ENCODE measurements at regions not wholly inside any gene's neighbourhood (a gene's known extent, or its start where the extent isn't known, plus 50 kb on each side); places are given as distances from the start of the nearest gene placed in this dataset.
"Not testable (repeated sequence)": the region's sequence is repeated elsewhere in the genome, so short reads cannot be mapped to it uniquely, and the experiment has no call there.

DNA sequence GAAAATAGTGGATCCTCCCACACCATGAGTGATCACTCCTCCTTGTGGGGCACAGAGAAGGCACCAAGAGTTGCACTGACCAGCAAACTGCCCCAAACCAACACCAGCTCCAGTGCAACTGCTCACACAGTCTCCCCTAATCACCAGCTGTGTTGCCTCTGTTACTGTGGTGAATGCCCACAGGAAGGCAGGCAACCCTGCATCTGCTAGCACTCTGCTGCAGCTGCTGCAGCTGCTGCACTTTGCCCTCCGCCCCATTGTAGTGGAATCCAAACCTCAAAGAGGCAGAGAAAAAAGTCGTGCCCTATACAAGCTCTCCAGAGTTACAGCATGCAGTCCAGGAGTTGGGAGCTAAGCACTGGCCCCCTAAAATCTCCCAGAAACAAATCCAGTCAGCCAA lies 339.6 kb downstream of the TRIM36 start:
- DNase-seq (ENCODE audit: low read depth in 2 of 3, low spot score in 2 of 3): no peak

DNA sequence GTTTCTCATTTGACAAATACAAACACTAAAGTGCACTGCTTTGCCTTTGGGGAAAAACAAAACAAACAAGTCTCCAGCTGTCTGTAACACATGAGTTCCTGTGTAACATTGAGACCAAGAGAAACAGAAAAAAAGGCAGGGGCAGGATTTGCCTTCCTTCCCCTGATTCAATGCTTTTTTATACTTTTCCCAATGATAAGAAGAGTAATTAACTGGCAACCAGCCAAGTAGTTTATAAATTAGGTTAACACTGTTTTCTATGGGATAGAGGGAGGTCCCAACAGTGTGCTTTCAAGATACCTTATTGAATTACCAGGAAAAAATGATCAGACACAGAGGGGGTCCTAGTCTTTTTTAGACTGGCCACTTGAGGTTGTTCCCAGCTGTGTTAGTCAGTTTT lies 346.8 kb downstream of the TRIM36 start:
- DNase-seq (ENCODE audit: low read depth in 2 of 3, low spot score in 2 of 3): no peak

DNA sequence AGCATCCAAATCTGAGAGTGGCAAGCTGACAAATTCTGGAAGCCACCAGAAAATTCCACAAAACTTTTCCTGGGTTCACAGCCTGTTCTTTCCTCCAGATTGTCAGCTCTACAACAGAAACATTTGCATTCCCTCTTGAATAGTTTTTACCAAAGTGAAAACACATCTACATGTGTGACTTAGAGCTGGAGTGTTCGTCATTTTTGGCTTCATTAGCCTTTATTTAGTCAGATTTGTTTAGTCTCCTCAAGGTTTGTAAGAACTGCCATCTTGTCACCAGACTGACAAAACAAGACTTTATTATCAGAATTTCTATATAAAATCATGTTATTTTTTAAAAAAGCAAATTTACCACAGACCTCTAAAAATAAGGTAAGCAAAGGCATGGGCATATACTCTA lies 347.3 kb downstream of the TRIM36 start:
- DNase-seq (ENCODE audit: low read depth in 2 of 3, low spot score in 2 of 3): no peak

DNA sequence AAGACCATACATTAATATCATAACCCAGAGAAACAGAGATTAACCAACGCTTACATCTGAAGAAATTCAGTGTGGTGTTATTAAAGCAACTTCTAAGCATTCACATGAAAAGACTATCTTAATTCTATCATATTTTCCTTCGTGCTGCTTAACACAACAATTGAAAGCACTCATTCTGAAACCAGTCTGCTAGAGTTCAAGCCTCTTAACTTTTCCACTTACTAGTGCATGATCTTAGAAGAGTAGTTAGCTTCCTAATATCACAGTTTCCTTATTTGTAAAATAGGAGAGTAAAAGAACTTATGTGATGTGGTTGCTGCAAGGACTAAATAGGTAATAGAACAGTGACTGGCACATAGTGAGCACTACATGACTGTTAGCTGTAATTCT lies 379.3 kb downstream of the TRIM36 start:
- no peak for DNase-seq (ENCODE audit: low read depth in 2 of 3, low spot score in 2 of 3)

DNA sequence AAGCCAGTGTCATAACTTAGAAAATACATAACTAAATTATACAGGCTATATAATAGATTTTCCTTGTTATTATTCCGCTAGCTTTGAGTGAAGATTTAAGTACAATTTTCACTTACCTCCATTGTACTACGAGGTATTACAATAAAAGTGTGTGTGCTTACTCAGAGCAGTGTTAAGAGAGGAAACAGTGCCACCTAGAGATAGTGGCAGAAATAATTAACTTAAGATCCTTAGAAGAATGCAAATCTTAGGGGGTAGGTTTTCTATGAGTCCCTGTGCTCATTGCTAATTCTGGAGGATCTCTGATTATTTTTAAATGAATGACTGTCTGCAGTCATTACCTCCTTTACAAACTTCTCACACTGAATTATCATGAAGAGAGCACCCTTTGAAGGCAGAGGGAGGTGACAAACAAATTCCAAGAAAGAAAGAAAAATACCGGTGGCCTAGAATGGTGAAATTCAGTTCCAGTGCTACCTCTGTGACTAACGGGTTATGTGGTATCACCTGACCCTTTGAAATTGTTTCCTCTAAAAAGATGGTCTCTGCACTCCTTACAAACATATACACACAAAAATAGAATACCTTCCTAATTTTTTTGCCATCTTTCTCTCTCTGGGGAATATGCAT lies 379.8 kb downstream of the TRIM36 start:
- no peak for DNase-seq (ENCODE audit: low read depth in 2 of 3, low spot score in 2 of 3)

DNA sequence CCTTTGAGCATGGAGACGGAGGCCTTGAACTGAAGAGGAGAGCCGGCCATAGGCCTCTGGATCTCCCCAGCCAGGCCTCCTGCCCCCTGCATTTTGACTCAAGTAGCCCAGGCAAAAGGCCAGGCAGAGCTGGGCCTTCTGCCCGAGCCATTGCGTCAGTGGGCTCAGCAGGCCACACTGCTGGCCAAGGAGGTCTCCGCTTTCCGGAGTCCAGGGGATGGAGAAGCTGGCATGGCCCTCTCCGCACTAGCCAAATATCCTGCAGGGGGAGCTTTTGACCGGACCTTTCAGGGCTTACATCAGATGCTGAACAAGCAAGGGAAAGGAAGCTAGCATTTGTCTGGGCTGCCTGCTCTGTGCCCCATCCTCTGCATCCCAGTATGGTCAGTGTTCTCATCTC lies 386.8 kb downstream of the TRIM36 start:
- DNase-seq (ENCODE audit: low read depth in 2 of 3, low spot score in 2 of 3): no peak

DNA sequence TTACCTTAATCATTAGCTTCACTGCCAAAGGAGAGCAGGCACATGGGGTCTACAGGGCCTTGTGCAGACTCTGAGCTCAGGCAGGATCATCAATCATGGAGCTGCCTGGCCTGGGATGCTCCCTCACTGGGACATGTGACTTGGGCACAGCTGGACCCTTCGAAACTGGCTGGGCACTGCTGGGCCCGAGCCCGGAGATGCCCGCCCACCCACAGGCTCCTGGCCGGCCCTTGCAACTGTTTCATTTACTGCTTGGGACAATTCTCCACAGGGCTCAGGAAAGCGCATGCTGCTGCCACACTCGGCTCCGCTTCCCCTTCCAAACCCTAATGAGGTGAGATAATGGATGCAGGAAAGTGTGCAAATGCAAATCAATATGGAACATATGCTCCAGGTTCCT lies 387.5 kb downstream of the TRIM36 start:
- DNase-seq (ENCODE audit: low read depth in 2 of 3, low spot score in 2 of 3): no peak

DNA sequence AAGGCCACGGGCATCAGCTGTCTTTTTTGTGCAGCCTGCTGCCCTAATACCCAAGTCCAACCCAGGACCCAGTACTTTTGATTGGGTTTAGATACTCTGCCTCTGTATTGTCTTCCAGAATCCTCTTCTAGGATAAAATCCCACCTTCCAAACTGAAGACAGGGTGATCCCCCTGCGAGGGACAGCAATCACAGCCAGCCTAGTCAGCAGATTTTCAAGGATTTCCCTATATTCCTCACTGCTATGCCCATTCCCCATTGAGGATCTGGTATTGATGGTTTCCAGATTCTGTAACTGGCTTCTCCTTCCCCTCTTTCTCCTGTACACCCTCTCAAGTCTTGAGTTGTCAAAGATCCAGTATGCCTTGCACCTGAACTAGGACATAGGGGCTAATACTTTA lies 389.4 kb downstream of the TRIM36 start:
- DNase-seq (ENCODE audit: low read depth in 2 of 3, low spot score in 2 of 3): no peak

DNA sequence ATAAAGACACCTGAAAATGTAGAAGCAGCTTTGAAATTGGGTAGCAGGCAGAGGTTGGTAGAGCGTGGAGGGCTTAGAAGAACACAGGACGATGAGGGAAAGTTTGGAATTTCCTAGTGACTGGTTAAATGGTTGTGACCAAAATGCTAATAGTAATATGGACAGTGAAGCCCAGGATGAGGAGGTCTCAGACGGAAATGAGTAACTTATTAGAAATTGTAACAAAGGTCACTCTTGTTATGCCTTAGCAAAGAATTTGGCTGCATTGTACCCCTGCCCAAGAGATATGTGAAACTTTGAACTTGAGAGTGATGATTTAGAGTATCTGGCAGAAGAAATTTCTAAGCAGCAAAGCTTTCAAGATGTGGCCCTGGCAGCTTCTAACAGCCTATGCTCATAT lies 382.5 kb downstream of the KCNN2 start:
- no peak for DNase-seq (ENCODE audit: low read depth in 2 of 3, low spot score in 2 of 3)

DNA sequence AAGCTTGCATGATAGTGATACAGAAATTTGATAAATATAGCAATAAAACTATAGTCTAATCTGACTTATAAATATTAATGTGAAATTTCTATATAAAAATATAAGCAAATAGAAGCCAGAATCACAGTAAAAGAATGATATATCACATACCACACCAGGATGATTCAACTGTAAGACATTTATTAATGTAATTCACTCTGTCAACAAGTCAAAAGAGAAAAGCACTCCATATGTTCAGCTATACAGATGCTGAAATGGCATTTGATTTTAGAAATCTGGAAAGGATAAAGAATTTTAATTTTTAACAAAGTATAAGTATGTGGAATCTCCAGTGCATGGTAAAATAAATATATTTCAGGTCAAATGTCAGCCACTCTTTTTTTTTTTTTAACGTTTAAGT lies 372.4 kb downstream of the KCNN2 start:
- DNase-seq (ENCODE audit: low read depth in 2 of 3, low spot score in 2 of 3): no peak

DNA sequence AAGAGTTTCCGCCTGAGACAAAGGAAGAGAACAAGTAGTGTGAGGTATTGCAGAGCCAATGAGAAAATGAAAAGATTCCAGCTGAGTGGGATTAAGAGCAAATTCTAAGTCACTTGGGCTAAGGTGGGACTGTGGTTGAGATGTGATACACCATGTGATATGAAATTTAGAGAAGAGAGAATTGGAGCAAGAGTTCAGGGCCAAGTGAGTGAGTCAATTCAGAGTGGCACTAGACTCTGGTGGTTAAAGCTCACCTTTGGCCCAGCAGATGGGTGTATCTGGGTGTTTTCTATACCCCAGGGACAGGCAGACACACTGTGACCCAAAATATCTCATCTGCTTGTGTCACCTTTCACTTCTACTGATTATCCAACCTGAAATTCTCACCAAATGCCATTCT lies 368.1 kb downstream of the KCNN2 start:
- DNase-seq (ENCODE audit: low read depth in 2 of 3, low spot score in 2 of 3): no peak

DNA sequence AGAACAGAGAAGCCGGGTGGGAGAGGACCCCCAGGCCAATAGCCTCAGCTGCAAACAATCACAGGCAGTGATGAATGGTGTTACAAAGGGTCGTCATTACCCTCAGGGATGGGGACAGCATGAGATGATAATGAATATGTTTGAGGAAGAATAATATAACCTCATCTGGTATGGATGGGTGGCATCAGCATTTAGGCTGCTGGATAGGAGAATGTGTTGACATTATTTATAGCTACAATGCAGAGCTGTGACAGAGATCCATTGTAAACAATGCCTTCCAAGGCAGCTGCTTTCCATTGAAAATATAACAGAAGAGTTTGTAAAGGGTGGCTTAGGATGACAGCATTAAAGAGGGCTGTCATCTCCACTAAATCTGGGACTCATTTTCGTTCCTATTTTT lies 365.5 kb downstream of the KCNN2 start:
- DNase-seq (ENCODE audit: low read depth in 2 of 3, low spot score in 2 of 3): no peak

DNA sequence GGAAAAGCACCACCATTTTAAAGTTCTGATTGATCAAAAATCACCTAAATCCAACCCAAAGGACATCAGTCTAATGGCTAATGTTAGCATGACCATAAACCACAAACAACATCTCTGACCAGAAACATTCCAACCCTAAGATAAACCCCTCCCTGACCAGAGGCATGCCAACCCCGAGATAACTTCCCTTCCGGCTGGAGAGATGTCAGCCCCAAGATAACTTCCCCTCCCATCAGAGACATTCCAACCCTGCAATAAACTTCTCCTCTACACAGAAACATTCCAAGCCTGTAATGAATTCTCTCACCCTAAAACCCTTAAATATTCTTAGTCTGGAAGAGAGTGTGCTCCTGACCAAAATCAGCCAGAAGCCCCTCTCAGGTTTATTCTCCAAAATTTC lies 364.3 kb downstream of the KCNN2 start:
- no peak for DNase-seq (ENCODE audit: low read depth in 2 of 3, low spot score in 2 of 3)

DNA sequence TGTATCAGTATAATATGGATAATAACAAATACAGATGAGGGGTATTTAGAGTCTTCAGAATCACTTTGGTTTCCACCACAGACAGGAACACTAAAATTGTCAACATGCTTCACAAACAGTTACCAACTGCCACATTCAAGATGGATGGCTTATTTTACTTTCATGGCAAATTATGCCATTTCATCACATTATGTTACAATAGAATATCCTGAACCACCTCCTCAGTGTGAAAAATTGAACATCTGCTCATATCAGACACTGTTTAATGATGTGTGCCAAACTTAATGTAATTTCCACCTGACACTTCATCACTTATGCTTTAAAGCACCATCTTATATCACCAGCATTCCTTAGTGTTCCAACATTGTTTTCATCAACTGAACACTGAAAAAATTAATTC lies 357.4 kb downstream of the KCNN2 start:
- DNase-seq (ENCODE audit: low read depth in 2 of 3, low spot score in 2 of 3): no peak

DNA sequence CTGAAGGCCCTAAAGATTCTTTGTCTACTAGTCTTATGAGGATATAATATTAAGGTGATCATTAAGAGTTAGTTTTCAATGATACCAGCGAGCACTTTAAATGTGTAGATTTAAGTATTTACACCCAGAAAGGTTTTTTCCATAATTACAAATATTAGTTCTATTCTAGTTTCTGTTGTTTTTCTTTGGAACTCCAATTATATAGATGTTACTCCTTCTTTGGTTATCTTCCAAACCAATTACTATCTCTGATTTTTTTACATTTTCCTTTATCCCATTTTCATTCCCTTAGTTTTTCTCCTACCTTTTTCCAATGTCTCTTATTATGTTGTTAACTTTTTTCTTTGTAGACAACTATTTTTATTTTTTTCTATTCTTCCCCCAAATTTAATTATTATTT lies 355.1 kb downstream of the KCNN2 start:
- no peak for DNase-seq (ENCODE audit: low read depth in 2 of 3, low spot score in 2 of 3)

DNA sequence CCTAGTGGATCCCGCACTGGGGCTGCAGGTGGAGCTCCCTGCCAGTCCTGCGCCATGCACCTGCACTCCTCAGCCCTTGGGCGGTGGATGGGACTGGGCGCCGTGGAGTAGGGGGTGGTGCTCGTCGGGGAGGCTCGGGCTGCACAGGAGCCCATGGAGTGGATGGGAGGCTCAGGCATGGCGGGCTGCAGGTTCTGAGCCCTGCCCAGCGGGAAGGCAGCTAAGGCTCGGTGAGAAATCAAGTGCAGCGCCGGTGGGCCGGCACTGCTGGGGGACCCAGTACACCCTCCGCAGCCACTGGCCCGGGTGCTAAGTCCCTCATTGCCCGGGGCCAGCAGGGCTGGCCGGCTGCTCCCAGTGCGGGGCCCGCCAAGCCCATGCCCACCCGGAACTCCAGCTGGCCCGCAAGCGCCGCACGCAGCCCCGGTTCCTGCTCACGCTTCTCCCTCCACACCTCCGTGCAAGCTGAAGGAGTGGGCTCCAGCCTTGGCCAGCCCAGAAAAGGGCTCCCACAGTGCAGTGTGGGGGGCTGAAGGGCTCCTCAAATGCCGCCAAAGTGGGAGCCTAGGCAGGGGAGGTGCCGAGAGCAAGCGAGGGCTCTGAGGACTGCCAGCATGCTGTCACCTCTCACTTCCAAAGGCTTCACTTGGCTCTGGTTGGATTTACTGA lies 342.5 kb downstream of the KCNN2 start:
- DNase-seq (ENCODE audit: low read depth in 2 of 3, low spot score in 2 of 3): not testable (repeated sequence)

DNA sequence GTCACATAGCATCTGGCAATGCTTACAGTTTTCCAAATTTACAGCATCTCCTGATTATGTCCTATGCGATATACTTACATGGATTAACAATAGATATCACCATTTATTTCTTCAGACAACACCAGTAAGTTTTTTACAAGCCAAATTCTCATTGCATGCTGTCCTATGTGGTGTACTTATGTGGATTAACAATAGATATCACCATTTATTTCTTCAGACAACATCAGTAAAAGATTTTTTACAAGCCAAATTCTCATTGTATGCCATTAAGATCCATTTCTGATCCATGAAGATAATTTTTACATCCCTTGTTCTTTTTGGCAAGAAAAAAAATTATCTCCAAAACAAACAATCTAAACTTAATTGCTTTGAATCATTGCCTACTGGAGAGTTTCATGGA lies 340.9 kb downstream of the KCNN2 start:
- no peak for DNase-seq (ENCODE audit: low read depth in 2 of 3, low spot score in 2 of 3)

DNA sequence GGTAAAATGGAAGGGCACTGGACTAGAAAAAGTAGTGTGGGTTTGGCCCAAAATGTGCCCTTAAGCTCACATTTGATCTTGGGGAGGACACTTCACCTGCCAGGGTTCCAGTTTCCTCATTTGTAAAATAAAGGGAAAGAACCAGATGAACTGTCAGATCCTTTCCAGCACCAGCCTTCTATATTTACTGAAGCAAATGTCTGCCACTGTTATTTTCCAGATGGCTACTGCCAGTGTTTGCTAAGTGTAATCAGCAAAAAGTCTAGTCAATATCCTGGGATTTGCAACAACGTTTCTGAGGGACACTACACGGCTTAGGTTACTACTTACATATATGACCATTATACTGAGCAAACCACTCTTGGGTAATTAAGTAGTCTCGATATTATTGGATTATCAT lies 340.3 kb downstream of the KCNN2 start:
- DNase-seq (ENCODE audit: low read depth in 2 of 3, low spot score in 2 of 3): no peak

DNA sequence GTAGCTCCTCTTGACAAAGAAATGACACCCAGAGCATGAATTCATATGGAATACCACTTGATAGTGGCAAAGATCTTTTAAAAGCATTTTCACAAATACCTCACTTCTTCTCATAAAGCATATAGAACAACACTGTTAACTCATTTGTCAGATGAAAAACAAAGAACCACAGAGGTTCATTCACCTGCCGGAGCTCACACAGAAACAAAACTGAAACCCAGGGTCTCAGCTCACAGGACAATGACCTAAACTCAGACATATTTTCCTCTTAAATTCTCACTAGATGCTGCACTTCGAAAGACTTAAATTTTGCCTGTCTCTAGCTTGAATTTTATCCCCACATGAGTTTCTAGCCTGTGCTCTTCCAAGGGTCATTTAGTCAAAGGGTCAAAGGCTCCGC lies 339.0 kb downstream of the KCNN2 start:
- no peak for DNase-seq (ENCODE audit: low read depth in 2 of 3, low spot score in 2 of 3)

DNA sequence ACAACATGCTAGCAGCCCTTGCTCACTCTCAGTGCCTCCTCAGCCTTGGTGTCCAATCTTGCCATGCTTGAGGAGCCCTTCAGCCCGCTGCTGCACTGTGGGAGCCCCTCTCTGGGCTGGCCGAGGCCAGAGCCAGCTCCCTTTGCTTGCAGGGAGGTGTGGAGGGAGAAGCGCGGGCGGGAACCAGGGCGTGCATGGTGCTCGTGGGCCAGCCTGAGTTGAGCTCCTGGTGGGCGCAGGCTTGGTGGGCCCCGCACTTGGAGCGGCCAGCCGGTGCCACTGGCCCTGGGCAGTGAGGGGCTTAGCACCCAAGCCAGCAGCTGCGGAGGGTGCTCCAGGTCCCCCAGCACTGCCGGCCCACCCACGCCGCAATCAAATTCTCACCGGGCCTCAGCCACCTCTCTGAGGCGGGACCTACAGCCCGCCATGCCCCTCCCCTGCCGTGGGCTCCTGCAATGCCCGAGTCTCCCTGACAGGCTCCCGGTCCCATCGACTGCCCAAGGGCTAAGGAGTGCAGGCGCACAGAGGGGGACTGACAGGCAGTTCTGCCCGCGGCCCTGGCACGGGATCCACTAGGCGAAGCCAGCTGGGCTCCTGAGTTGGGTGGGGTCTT lies 333.5 kb downstream of the KCNN2 start:
- DNase-seq (ENCODE audit: low read depth in 2 of 3, low spot score in 2 of 3): no peak

DNA sequence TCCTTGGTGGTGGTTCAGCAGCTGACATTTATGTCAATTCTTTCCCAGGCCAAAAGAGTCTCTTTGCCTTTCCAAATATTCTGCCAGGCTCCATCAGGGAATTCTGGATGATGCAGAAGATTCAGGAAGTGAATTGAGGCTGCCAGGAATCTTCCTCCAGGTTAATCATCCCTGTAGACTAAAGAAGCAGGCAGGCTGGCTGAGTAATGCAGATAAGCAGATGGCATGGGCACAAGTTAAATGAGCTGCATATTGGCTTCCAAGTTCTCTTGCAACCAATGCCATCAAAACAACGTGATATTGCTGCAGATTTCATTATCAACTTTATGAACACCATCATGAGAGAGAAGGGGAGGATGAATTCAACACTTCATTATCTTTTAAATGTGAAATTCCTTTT lies 324.5 kb downstream of the KCNN2 start:
- DNase-seq (ENCODE audit: low read depth in 2 of 3, low spot score in 2 of 3): no peak

DNA sequence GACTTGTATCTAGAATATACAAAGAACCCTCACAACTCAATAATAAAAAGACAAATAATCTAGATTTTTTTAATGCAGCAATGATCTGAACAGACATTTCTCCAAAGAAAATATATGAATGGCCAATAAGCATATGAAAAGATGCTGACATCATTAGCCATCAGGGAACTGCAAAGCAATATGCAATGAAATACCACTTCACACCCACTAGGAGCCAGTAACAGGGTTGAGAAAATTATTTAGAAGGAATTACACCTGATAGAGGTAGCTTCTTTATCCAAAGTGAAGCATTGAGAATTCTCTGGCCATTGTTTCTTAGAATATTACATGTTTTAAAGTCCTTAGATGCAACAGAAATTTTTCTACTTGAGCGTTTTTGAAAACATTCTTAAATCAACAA lies 316.9 kb downstream of the KCNN2 start:
- DNase-seq (ENCODE audit: low read depth in 2 of 3, low spot score in 2 of 3): no peak

DNA sequence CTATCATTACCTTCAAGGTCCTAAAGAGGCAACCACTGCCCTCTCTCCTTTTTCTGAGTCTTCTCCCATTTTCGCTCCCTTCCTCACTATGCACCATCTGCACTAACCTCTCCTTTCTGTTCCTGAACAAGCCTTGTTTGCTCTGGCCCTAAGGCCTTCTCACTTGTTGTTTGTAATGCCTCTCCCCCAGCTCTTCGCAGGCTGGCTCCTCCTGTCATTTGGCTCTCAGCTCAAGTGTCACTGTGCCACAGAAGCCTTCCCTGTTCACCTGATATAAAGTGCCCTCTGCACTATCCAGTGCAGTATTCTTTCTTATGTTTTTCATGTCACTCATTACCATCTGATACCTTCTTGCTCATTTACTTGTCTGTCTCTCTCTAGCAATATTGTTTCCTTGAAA lies 303.7 kb downstream of the KCNN2 start:
- no peak for DNase-seq (ENCODE audit: low read depth in 2 of 3, low spot score in 2 of 3)
